ENCODE measurements at regions not wholly inside any gene's neighbourhood (a gene's known extent, or its start where the extent isn't known, plus 50 kb on each side); places are given as distances from the start of the nearest gene placed in this dataset.

GRCh38 chr16:60261425-60261824 lies 1527.3 kb upstream of the GOT2 start:
- TF ChIP-seq EZH2phosphoT487 (conservative IDR thresholded peaks at IDR 0.05; ENCODE audit: low read length) (no peak), CTCF (IDR thresholded peaks at IDR 0.05; ENCODE audit: insufficient read depth, low read length, poor library complexity, severe bottlenecking) (no peak)
- Histone ChIP-seq H3K9me3 (ENCODE audit: insufficient read depth, low read length) (no peaks in the 10 kb centered on the region), H4K20me1 (ENCODE audit: low read depth, low read length) (no peaks in the 10 kb centered on the region), H3K27ac (ENCODE audit: low read depth, low read length) (no peak overlapping the region), H3F3A (ENCODE audit: insufficient read depth) (no peaks in the 10 kb centered on the region), H3K9ac (ENCODE audit: low read length) (no peak overlapping the region), H2AFZ (ENCODE audit: low read depth, low read length, severe bottlenecking) (no peak overlapping the region), H3K9me2 (replicated peaks; ENCODE audit: insufficient read depth, low read length) (no peaks in the 10 kb centered on the region), H3K4me2 (ENCODE audit: low read depth, low read length, poor library complexity, severe bottlenecking) (no peak overlapping the region), H3K36me3 (ENCODE audit: low read length) (no peaks in the 10 kb centered on the region), H3K4me3 (ENCODE audit: insufficient read depth, low read length, poor library complexity, severe bottlenecking) (no peak overlapping the region), H3K27me3 (ENCODE audit: low read length) (no peaks in the 10 kb centered on the region), H3K79me2 (ENCODE audit: insufficient read depth, low read length) (no peaks in the 10 kb centered on the region)

GRCh38 chr16:60259956-60260355 lies 1525.8 kb upstream of the GOT2 start:
- H3K79me2 ChIP-seq (ENCODE audit: insufficient read depth, low read length): no peaks in the 10 kb centered on the region
- H3K4me2 ChIP-seq (ENCODE audit: low read depth, low read length, poor library complexity, severe bottlenecking): no peak overlapping the region
- TF ChIP-seq CTCF (IDR thresholded peaks at IDR 0.05; ENCODE audit: insufficient read depth, low read length, poor library complexity, severe bottlenecking): no peak
- no peak for TF ChIP-seq EZH2phosphoT487 (conservative IDR thresholded peaks at IDR 0.05; ENCODE audit: low read length)
- H2AFZ ChIP-seq (ENCODE audit: low read depth, low read length, severe bottlenecking): no peak overlapping the region
- H3K27me3 ChIP-seq (ENCODE audit: low read length): no peaks in the 10 kb centered on the region
- H3K9ac ChIP-seq (ENCODE audit: low read length): no peak overlapping the region
- H3K9me3 ChIP-seq (ENCODE audit: insufficient read depth, low read length): no peaks in the 10 kb centered on the region
- no peak overlapping the region for H3K4me3 ChIP-seq (ENCODE audit: insufficient read depth, low read length, poor library complexity, severe bottlenecking)
- no peaks in the 10 kb centered on the region for H3K36me3 ChIP-seq (ENCODE audit: low read length)
- no peak overlapping the region for H3K27ac ChIP-seq (ENCODE audit: low read depth, low read length)
- H4K20me1 ChIP-seq (ENCODE audit: low read depth, low read length): no peaks in the 10 kb centered on the region
- no peaks in the 10 kb centered on the region for H3K9me2 ChIP-seq (replicated peaks; ENCODE audit: insufficient read depth, low read length)
- H3F3A ChIP-seq (ENCODE audit: insufficient read depth): no peaks in the 10 kb centered on the region

DNA sequence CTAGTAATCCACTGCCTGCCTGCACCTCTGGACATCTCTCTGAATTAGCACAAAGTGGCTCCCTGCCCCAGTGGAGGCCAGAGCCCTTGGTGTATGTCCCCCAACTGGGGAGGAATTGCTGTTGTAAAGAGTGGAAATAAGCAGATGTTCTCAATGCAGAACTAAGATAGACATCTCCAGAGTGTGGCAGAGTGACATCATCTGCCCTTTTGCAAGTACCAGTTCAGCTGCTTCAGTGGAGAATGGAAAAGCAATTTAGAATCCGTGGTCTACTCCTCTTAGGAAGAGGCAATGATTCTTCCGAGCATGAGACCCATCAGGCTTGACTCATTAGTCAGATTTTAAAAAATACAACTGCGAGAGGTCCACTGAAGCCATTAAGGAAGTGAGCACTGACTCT lies 1512.0 kb upstream of the GOT2 start:
- Histone ChIP-seq H3K4me3 (ENCODE audit: insufficient read depth, low read length, poor library complexity, severe bottlenecking) (no peak overlapping the region), H3K36me3 (ENCODE audit: low read length) (no peaks in the 10 kb centered on the region), H3K27me3 (ENCODE audit: low read length) (no peaks in the 10 kb centered on the region), H3K79me2 (ENCODE audit: insufficient read depth, low read length) (no peaks in the 10 kb centered on the region), H3K9ac (ENCODE audit: low read length) (no peak overlapping the region), H3K4me2 (ENCODE audit: low read depth, low read length, poor library complexity, severe bottlenecking) (no peak overlapping the region), H4K20me1 (ENCODE audit: low read depth, low read length) (no peaks in the 10 kb centered on the region), H2AFZ (ENCODE audit: low read depth, low read length, severe bottlenecking) (no peak overlapping the region), H3K9me3 (ENCODE audit: insufficient read depth, low read length) (no peaks in the 10 kb centered on the region), H3K9me2 (replicated peaks; ENCODE audit: insufficient read depth, low read length) (no peaks in the 10 kb centered on the region), H3K27ac (ENCODE audit: low read depth, low read length) (no peak overlapping the region), H3F3A (ENCODE audit: insufficient read depth) (no peaks in the 10 kb centered on the region)
- TF ChIP-seq CTCF (IDR thresholded peaks at IDR 0.05; ENCODE audit: insufficient read depth, low read length, poor library complexity, severe bottlenecking) (no peak), EZH2phosphoT487 (conservative IDR thresholded peaks at IDR 0.05; ENCODE audit: low read length) (no peak)

DNA sequence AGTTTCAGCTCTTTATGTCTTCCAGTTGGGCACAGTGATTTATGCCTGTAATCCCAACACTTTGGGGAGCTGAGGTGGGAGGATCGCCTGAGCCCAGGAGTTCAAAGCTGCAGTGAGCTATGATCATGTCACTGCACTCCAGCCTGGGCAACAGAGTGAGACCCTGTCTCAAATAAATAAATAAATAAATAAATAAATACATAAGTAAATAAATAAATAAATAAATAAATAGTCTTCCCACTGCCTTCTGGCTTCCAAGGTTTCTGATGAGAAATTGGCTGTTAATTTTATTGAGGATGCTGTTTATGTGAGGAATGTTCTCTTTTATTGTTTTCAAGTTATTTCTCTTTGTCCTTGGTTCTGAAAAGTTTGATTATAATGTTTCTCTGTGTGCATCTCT lies 1507.6 kb upstream of the GOT2 start:
- no peaks in the 10 kb centered on the region for H3K27me3 ChIP-seq (ENCODE audit: low read length)
- no peaks in the 10 kb centered on the region for H3K36me3 ChIP-seq (ENCODE audit: low read length)
- no peak for TF ChIP-seq EZH2phosphoT487 (conservative IDR thresholded peaks at IDR 0.05; ENCODE audit: low read length)
- TF ChIP-seq CTCF (IDR thresholded peaks at IDR 0.05; ENCODE audit: insufficient read depth, low read length, poor library complexity, severe bottlenecking): no peak
- H3K9me3 ChIP-seq (ENCODE audit: insufficient read depth, low read length): no peaks in the 10 kb centered on the region
- H3K9me2 ChIP-seq (replicated peaks; ENCODE audit: insufficient read depth, low read length): no peaks in the 10 kb centered on the region
- H4K20me1 ChIP-seq (ENCODE audit: low read depth, low read length): no peaks in the 10 kb centered on the region
- no peak overlapping the region for H3K4me3 ChIP-seq (ENCODE audit: insufficient read depth, low read length, poor library complexity, severe bottlenecking)
- no peaks in the 10 kb centered on the region for H3F3A ChIP-seq (ENCODE audit: insufficient read depth)
- no peak overlapping the region for H3K9ac ChIP-seq (ENCODE audit: low read length)
- no peak overlapping the region for H3K27ac ChIP-seq (ENCODE audit: low read depth, low read length)
- no peaks in the 10 kb centered on the region for H3K79me2 ChIP-seq (ENCODE audit: insufficient read depth, low read length)
- no peak overlapping the region for H2AFZ ChIP-seq (ENCODE audit: low read depth, low read length, severe bottlenecking)
- no peak overlapping the region for H3K4me2 ChIP-seq (ENCODE audit: low read depth, low read length, poor library complexity, severe bottlenecking)

All from SU-DHL-6 (cell line).